Suprapubic skin (tissue), 4 donors: ENCODE measurements at regions not wholly inside any gene's neighbourhood (a gene's known extent, or its start where the extent isn't known, plus 50 kb on each side); places are given as distances from the start of the nearest gene placed in this dataset.
A peak's percentile ranks its signal among the peaks of the same experiment; 100 is the strongest.

Experiments used
- DNase-seq, 2 donors: peaks; one replicate each; pipeline ENCODE4 v3.0.0-alpha.2; 2019; ENCODE audit warnings: low spot score in 2 of 2
- H3K27ac ChIP-seq: fragments of 200-600 bp; sonication (generic); one replicate; pipeline ENCODE4 v1.5.1; 2019
- H3K27me3 ChIP-seq: fragments of 200-600 bp; sonication (generic); one replicate; pipeline ENCODE4 v1.5.1; 2019
- H3K36me3 ChIP-seq: fragments of 200-600 bp; sonication (generic); one replicate; pipeline ENCODE4 v1.5.1; 2019
- H3K4me1 ChIP-seq: fragments of 200-600 bp; sonication (generic); one replicate; pipeline ENCODE4 v1.5.1; 2019
- H3K4me3 ChIP-seq: fragments of 200-600 bp; sonication (generic); one replicate; pipeline ENCODE4 v1.5.1; 2019; ENCODE audit warnings: mild to moderate bottlenecking
- H3K9me3 ChIP-seq: fragments of 200-600 bp; sonication (generic); one replicate; pipeline ENCODE4 v1.5.1; 2019
- CTCF ChIP-seq, 2 donors: fragments of 200-600 bp in 1 of 2; fragments of 450-650 bp in 1 of 2; sonication (generic) in 1 of 2; IDR thresholded peaks; one replicate each; pipeline ENCODE4 v1.5.1; 2016 to 2019; ENCODE audit warnings: antibody characterized with exemption in 2 of 2, mild to moderate bottlenecking in 1 of 2, moderate library complexity in 1 of 2
- EP300 ChIP-seq: sonication (generic); formaldehyde crosslinking; IDR thresholded peaks from one replicate; pipeline ENCODE4 v1.6.1; 2017; ENCODE audit warnings: antibody characterized with exemption
- POLR2A ChIP-seq, 2 donors: fragments of 450-650 bp; IDR thresholded peaks; one replicate each; pipeline ENCODE4 v1.6.1; 2017; ENCODE audit warnings: antibody characterized with exemption in 2 of 2, mild to moderate bottlenecking in 2 of 2, moderate library complexity in 2 of 2
- POLR2AphosphoS5 ChIP-seq, 3 donors: sonication (generic); formaldehyde crosslinking; IDR thresholded peaks; one replicate each; pipeline ENCODE4 v1.6.1; 2017; ENCODE audit warnings: antibody characterized with exemption in 3 of 3
- WGBS: methylation state at CpG from one replicate; pipeline ENCODE4 v1.1.5; 2018; 5-methylcytosine and 5-hydroxymethylcytosine counted together

GRCh38 chr4:8690216-8691150 lies 97.9 kb downstream of the CPZ start:
- TF ChIP-seq CTCF (IDR thresholded peaks at IDR 0.05) = no peak
- no peak for TF ChIP-seq EP300
- TF ChIP-seq POLR2A (IDR thresholded peaks at IDR 0.05) = no peak
- no peak for TF ChIP-seq POLR2AphosphoS5 (IDR thresholded peaks at IDR 0.05)
- Histone ChIP-seq H3K36me3 (no peaks in the 10 kb centered on the region), H3K27ac (no peak overlapping the region), H3K4me1 (no peaks in the 10 kb centered on the region), H3K9me3 (no peaks in the 10 kb centered on the region), H3K4me3 (no peak overlapping the region), H3K27me3 (peaks cover 56% of the 10 kb centered on the region)
- 71% methylated on average over 20 of the region's 23 CpGs for WGBS
- DNase-seq = peak; percentile 40 to 74

GRCh38 chr4:8689741-8690140 lies 97.2 kb downstream of the CPZ start:
- Histone ChIP-seq H3K9me3 (no peaks in the 10 kb centered on the region), H3K27me3 (peaks cover 49% of the 10 kb centered on the region), H3K4me3 (no peak overlapping the region), H3K27ac (no peak overlapping the region), H3K4me1 (no peaks in the 10 kb centered on the region), H3K36me3 (no peaks in the 10 kb centered on the region)
- peak; percentile 48 to 74 for DNase-seq
- TF ChIP-seq EP300 (no peak), POLR2A (IDR thresholded peaks at IDR 0.05) (no peak), POLR2AphosphoS5 (IDR thresholded peaks at IDR 0.05) (no peak)
- WGBS = 83% methylated on average over 8 of the region's 8 CpGs

- Histone ChIP-seq H3K4me3 (no peak overlapping the region), H3K4me1 (no peaks in the 10 kb centered on the region), H3K36me3 (no peaks in the 10 kb centered on the region), H3K27me3 (peaks cover 42% of the 10 kb centered on the region), H3K27ac (no peak overlapping the region), H3K9me3 (no peaks in the 10 kb centered on the region)
- WGBS = 56% methylated on average over 19 of the region's 19 CpGs
- TF ChIP-seq EP300 (no peak), CTCF (IDR thresholded peaks at IDR 0.05) (no peak), POLR2A (IDR thresholded peaks at IDR 0.05) (no peak), POLR2AphosphoS5 (IDR thresholded peaks at IDR 0.05) (no peak)
- peak in 1 of 2 donors; percentile 40 for DNase-seq
Measured at GRCh38 chr4:8688908-8689445, 96.4 kb downstream of the CPZ start.

- WGBS = 20% methylated on average over 28 of the region's 41 CpGs
- H3K9me3 ChIP-seq = no peaks in the 10 kb centered on the region
- TF ChIP-seq POLR2A (IDR thresholded peaks at IDR 0.05) (no peak), POLR2AphosphoS5 (IDR thresholded peaks at IDR 0.05) (no peak), EP300 (no peak), CTCF (IDR thresholded peaks at IDR 0.05) (peak in 1 of 2 donors; percentile 68)
- no peaks in the 10 kb centered on the region for H3K36me3 ChIP-seq
- H3K4me1 ChIP-seq = no peaks in the 10 kb centered on the region
- H3K27me3 ChIP-seq = peaks cover 42% of the 10 kb centered on the region
- H3K27ac ChIP-seq = no peak overlapping the region
- DNase-seq = peak in 1 of 2 donors; percentile 30
- H3K4me3 ChIP-seq = no peak overlapping the region
Measured at GRCh38 chr4:8688041-8688907, 95.7 kb downstream of the CPZ start.

- no peak for DNase-seq
- Histone ChIP-seq H3K4me1 (no peaks in the 10 kb centered on the region), H3K9me3 (no peaks in the 10 kb centered on the region), H3K4me3 (no peak overlapping the region), H3K27me3 (peaks cover 52% of the 10 kb centered on the region), H3K27ac (no peak overlapping the region), H3K36me3 (no peaks in the 10 kb centered on the region)
- WGBS = 100% methylated on average over 1 of the region's 1 CpG
- no peak for TF ChIP-seq CTCF (IDR thresholded peaks at IDR 0.05)
- no peak for TF ChIP-seq POLR2AphosphoS5 (IDR thresholded peaks at IDR 0.05)
- no peak for TF ChIP-seq POLR2A (IDR thresholded peaks at IDR 0.05)
- no peak for TF ChIP-seq EP300
Measured at GRCh38 chr4:8687083-8687482, 94.5 kb downstream of the CPZ start.
